RPMI8226 (cell line): ENCODE measurements at regions not wholly inside any gene's neighbourhood (a gene's known extent, or its start where the extent isn't known, plus 50 kb on each side); places are given as distances from the start of the nearest gene placed in this dataset.

Source experiments
- DNase-seq: peaks from one replicate; pipeline ENCODE4 v3.0.0-alpha.2; 2015

DNA sequence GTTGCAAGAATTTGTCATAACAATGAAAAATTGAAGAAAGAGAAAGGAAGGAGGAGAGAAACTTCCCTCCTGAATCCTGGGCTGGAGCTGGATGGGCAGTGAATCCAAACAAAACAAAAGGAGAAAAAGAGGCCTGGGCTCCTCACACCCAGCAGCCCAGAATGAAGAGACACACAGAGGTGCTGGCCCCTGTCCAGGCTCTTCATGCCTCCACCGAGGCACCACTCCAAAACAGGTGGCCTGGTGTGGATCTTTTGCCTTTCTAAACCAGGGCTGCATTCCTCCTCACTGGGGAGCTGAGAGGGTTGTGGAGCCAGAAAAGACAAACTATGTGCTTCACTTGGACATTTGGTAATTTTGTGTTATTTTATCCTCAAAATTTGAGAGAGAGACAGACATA lies 76.0 kb downstream of the FAM124B start:
- DNase-seq: no peak

- DNase-seq: no peak
Measured at GRCh38 chr2:224324604-224325003, 77.3 kb downstream of the FAM124B start.

- DNase-seq: no peak
Measured at GRCh38 chr2:224320660-224321059, 81.2 kb downstream of the FAM124B start.

GRCh38 chr2:224319750-224320149 lies 82.2 kb downstream of the FAM124B start:
- DNase-seq: no peak

DNA sequence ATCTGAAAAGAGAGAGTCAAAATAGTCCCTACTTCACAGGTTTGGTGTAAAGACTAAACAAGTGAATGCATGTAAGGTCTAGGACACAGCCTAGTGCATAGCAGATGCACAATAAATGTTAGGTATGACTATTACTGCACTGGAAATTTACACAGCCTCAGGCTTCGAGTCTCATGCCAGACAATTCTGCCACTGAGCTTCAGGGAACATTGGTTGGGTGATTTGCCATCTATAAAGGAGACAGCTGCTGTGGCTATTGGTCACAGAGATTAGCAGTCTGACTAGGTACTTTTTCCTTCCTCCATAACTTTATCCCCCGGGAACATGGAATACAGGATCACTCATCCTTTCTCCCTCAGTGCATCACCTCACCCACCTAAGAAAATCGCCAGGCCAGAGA lies 89.2 kb downstream of the FAM124B start:
- DNase-seq: no peak

DNA sequence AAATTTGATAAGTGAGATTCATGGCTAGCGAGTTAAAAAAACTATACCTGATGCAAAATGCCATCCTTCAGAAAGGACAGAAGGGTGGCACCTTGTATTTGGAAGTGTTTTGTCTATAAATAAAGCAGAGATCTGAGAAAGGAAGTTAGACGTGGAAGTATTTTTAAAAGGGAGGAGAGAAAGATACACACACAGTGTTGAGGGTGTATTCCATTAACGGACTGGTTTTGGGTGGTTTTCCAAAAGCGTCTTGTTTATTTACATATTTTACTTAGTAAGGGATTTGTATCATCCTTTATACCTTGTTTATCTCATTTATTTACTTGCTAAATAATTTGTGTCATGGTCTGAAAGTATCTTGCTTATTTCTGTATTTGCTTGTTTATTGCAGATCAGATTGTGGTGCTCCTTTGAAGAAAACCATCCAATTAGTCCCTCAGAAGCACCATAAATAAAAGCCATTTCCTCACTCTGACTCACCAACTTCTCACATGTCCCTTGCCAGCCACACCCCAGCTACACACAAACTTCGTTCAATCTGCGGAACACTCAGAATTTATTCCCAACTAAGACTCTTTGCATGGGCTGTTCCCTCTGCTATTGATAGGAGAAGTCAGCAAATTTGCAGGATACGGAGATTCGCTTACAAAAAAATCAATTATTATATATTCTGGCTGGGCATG lies 90.8 kb downstream of the FAM124B start:
- DNase-seq: no peak

DNA sequence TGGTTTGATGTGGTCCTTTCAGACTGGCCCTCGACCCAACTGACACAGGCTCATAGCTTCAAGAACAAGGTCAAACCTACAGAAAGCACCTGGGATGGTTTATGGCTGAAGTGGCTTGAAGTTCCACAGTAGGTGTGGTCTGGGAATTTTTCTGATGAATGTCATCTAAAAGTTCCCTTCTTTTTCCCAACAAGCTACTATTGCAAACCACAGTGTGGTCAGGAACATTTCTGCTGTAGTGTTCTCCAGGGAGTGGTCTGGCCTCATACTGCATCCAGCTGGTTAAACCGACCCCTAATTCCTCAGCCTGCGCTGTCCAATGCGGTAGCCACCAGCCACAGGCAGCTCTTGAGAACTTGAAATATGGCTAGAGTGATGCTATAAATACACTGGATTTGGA lies 92.7 kb downstream of the FAM124B start:
- no peak for DNase-seq

DNA sequence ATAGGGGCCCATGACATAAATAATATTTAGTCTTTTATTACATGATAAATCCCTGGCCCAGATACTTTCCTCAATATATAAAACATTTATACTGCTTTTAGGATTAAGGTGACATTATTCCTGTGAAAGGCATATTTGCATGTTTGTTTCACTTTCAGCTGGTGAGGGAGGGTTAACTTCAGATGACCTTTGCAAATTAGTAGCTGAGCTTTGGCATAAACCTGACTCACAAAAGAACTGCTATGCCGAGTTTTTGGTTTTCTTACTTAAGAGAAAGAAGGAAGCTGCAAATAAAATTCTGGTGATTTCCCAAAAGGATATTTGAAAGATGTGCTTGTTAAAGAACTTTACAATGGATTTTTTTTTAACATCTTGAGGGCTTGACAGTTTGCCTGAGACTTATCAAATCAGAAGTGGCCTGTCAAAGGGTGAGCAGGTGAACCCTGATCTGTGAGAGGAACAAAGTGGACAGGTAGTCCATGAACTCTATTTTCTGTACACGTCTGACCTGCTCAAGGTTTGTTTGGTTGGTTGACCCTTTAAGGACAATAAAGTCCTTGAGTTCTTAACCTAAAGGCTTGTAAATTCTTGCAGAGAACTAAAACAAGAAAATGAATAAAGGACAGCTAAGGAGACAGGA lies 93.5 kb downstream of the FAM124B start:
- peak; percentile 28 for DNase-seq

DNA sequence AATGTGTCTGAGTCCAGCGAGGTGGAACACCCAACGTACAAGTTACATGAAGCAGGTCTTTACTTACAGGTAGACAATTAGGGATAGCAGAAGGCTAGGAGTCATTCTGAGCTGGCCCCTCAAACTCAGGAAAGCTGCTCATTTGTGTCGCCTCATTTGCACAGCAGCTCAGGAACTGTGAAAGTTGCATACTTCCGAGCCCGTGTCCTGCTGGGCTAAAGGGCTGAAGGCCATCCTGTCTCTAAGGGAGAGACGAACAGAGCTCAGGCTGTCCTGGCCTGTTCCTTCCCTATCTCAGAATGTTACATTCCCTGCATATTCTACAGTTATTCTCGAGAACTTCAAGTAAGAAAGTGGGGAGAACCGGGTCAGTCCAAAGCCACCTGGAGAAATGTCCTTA lies 99.0 kb downstream of the FAM124B start:
- DNase-seq: no peak

DNA sequence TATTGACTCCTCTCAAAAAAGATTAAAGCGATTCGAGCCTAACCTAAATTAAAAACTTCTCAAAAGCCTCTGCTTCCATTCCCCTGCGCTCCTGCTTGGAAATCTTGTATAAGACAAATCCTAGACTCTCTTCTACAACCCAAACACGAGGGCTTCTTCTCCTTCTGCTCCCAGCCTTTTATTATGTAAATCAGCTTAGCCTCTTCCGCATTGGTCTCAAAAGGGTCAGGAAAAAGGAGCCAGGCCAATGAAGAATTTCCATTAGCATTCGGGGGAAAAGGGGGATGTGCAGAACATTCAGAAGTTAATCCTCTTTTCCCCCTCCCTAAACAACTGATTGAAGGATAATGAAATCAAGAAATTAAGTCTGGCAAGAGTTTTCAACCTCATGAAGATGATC lies 107.9 kb downstream of the FAM124B start:
- no peak for DNase-seq

DNA sequence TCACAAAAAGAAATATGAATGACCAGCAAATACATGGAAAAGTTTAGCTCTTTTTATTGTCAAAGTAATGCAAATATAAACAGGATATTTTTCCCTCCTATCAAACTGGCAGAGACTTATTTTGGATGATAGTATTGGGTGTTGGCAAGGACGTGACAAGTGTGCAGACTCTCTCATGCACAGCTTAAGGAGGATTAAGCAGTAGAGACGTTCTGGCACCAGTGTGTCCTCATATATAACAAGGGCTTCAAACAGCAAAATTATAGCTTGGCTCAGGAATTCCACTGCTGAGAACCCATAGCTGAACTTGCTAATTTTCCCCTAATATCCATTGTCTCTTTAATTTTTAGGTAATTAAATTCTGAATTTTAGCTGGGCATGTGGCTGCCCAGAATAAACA lies 114.4 kb downstream of the FAM124B start:
- DNase-seq: no peak

DNA sequence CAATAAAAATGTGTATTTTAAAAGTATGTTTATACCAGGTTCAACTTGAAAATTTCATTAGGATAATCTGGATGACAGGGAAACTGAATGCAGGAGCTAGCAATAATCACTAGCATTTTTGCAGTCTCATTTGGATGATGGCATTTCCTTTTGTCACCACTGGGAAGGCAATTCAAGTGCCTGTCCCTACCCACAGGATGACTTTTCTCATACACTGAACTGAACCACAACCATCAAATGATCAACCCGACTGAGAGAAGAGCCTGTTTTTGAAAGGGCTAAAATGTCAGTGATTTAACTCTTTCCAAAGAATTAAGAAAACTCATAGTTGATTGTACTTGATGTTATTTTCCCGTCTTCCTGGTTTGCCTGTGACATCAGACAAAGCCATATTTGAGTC lies 115.0 kb downstream of the FAM124B start:
- DNase-seq: no peak

- peak; percentile 28 for DNase-seq
Measured at GRCh38 chr2:224284134-224284946, 117.6 kb downstream of the FAM124B start.

DNA sequence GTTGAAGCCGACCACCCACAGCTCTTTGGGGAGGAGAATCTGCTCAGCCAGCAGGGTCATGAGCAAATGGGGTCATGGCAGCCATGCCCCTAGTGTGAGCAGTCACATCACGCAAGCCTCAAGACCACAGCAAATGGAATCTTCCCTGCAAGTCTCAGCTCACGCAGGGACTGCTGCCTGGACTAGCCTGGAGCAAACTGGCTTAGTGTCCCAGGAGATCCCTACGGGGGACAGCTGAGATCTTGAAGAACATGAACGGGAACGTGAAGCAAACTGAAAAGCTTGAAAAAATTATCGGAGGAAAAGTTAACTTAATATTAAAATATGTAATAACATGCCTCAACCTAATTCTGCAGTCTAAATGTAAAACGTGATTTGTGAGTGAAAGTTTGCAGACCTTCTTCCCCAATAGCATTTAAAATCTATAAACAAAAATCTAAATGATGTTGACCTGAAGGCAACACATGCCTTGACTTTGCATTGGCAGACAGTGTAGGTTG lies 118.4 kb downstream of the FAM124B start:
- DNase-seq: no peak

DNA sequence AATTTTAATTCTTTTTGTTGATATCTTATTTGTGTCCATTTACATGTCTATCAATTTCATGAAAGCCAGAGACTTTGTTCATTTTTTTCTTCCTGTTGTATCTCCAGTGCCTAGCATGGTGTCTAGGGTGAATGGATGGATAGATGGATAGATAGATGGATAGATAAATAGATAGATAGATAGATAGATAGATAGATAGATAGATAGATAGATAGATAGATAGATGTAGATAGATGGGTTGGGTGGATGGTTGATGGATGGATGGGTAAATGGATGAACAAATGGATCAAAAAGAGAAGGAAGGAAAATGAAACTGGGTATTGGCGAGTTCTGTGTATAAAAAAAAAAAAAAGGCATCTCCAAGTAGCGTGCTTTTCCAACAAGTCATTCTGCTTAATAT lies 120.5 kb downstream of the FAM124B start:
- no peak for DNase-seq

GRCh38 chr2:224278531-224278930 lies 123.4 kb downstream of the FAM124B start:
- DNase-seq: no peak

GRCh38 chr2:224276251-224276650 lies 125.7 kb downstream of the FAM124B start:
- no peak for DNase-seq

- DNase-seq: no peak
Measured at GRCh38 chr2:224272237-224272910, 129.5 kb downstream of the FAM124B start.

GRCh38 chr2:224271617-224272236 lies 130.2 kb downstream of the FAM124B start:
- DNase-seq: no peak

GRCh38 chr2:224268441-224268840 lies 133.5 kb downstream of the FAM124B start:
- DNase-seq: no peak

DNA sequence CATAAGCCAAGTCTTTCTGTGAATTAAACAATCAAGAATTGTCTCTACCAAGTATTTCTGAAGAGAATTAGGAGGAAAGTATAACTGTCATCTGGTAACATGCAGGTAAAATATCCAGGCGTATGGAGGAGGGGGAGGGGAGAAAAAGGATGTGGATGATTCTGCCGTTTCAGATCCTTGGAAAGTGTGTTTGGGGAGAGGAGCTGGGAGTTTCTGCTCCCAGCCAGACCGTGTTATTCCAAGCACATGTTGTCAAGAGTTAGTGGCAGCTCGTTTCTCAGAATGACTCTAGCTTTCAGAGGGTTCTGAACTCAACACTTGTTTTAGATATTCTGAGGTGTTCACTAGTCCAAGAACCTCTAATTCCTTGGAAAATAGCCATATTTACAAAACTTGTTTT lies 137.6 kb downstream of the FAM124B start:
- no peak for DNase-seq

GRCh38 chr2:224263571-224264043 lies 138.3 kb downstream of the FAM124B start:
- DNase-seq: no peak

GRCh38 chr2:224261326-224261725 lies 140.6 kb downstream of the FAM124B start:
- DNase-seq: no peak
